ENCODE measurements at regions not wholly inside any gene's neighbourhood (a gene's known extent, or its start where the extent isn't known, plus 50 kb on each side); places are given as distances from the start of the nearest gene placed in this dataset.
A peak's percentile ranks its signal among the peaks of the same experiment; 100 is the strongest.

GRCh38 chr1:218735436-218736032, 390.4 kb downstream of the TGFB2 start:
- Histone ChIP-seq H3K9me3 (replicated peaks in 1 of 2; ENCODE audit: control insufficient read depth in 2 of 2, insufficient read depth in 1 of 2, low read depth in 1 of 2, low read length in 2 of 2) (peaks cover 0 to 2% of the 10 kb centered on the region in 2 donors), H3K79me1 (ENCODE audit: low read depth, low read length) (no peaks in the 10 kb centered on the region), H2AFZ (ENCODE audit: low read length) (no peak overlapping the region), H3K27ac (replicated peaks; ENCODE audit: low read length) (no peak overlapping the region), H3K14ac (ENCODE audit: low read length) (no peak overlapping the region), H3K9ac (ENCODE audit: low read depth, low read length, poor library complexity) (no peak overlapping the region), H4K91ac (ENCODE audit: low read depth, low read length, poor library complexity) (no peak overlapping the region), H3K4me1 (ENCODE audit: control insufficient read depth in 2 of 2, insufficient read depth in 1 of 2, low read depth in 1 of 2, low read length in 2 of 2) (no peaks in the 10 kb centered on the region), H2AK5ac (ENCODE audit: low read depth, low read length) (no peak overlapping the region), H2BK5ac (ENCODE audit: low read length) (no peak overlapping the region), H3K18ac (ENCODE audit: low read length) (no peak overlapping the region), H3K27me3 (ENCODE audit: control insufficient read depth in 3 of 3, insufficient read depth in 3 of 3, low read depth in 1 of 3, low read length in 3 of 3) (peaks cover 0 to 2% (median 0%) of the 10 kb centered on the region in 3 experiments), H2BK12ac (ENCODE audit: low read length) (no peak overlapping the region), H3K4me2 (ENCODE audit: insufficient read depth, low read length, poor library complexity, severe bottlenecking) (no peak overlapping the region), H3K36me3 (replicated peaks in 1 of 2; ENCODE audit: control insufficient read depth in 2 of 2, insufficient read depth in 2 of 2, low read length in 2 of 2) (no peaks in the 10 kb centered on the region), H3K4ac (ENCODE audit: low read length) (no peak overlapping the region), H2BK120ac (ENCODE audit: low read depth, low read length) (no peak overlapping the region), H3K4me3 (ENCODE audit: low read length in 2 of 2) (no peak overlapping the region), H4K8ac (ENCODE audit: low read depth, low read length) (no peak overlapping the region), H3K23ac (ENCODE audit: low read depth, low read length, poor library complexity) (no peak overlapping the region), H2BK15ac (ENCODE audit: low read length) (no peak overlapping the region)
- DNase-seq (ENCODE audit: low spot score) = no peak

- H3K4ac ChIP-seq (ENCODE audit: low read length) = no peak overlapping the region
- no peak overlapping the region for H3K27ac ChIP-seq (replicated peaks; ENCODE audit: low read length)
- H3K14ac ChIP-seq (ENCODE audit: low read length) = no peak overlapping the region
- H2BK15ac ChIP-seq (ENCODE audit: low read length) = no peak overlapping the region
- no peak for DNase-seq (ENCODE audit: low spot score)
- H3K9ac ChIP-seq (ENCODE audit: low read depth, low read length, poor library complexity) = no peak overlapping the region
- no peak overlapping the region for H2BK120ac ChIP-seq (ENCODE audit: low read depth, low read length)
- H2BK12ac ChIP-seq (ENCODE audit: low read length) = no peak overlapping the region
- H4K8ac ChIP-seq (ENCODE audit: low read depth, low read length) = no peak overlapping the region
- H2BK5ac ChIP-seq (ENCODE audit: low read length) = no peak overlapping the region
- no peak overlapping the region for H3K18ac ChIP-seq (ENCODE audit: low read length)
- no peaks in the 10 kb centered on the region for H3K27me3 ChIP-seq (ENCODE audit: control insufficient read depth in 3 of 3, insufficient read depth in 3 of 3, low read depth in 1 of 3, low read length in 3 of 3)
- peaks cover 0 to 2% of the 10 kb centered on the region in 2 donors for H3K9me3 ChIP-seq (replicated peaks in 1 of 2; ENCODE audit: control insufficient read depth in 2 of 2, insufficient read depth in 1 of 2, low read depth in 1 of 2, low read length in 2 of 2)
- H3K79me1 ChIP-seq (ENCODE audit: low read depth, low read length) = no peaks in the 10 kb centered on the region
- H3K36me3 ChIP-seq (replicated peaks in 1 of 2; ENCODE audit: control insufficient read depth in 2 of 2, insufficient read depth in 2 of 2, low read length in 2 of 2) = no peaks in the 10 kb centered on the region
- H3K4me2 ChIP-seq (ENCODE audit: insufficient read depth, low read length, poor library complexity, severe bottlenecking) = no peak overlapping the region
- H2AK5ac ChIP-seq (ENCODE audit: low read depth, low read length) = no peak overlapping the region
- no peak overlapping the region for H3K23ac ChIP-seq (ENCODE audit: low read depth, low read length, poor library complexity)
- no CpG with 5 or more reads among the region's 4 CpGs for WGBS, 2 donors (ENCODE audit: extremely low coverage in 2 of 2, insufficient read length in 2 of 2, insufficient replicate concordance in 1 of 2)
- H4K91ac ChIP-seq (ENCODE audit: low read depth, low read length, poor library complexity) = no peak overlapping the region
- H2AFZ ChIP-seq (ENCODE audit: low read length) = no peak overlapping the region
- H3K4me3 ChIP-seq (ENCODE audit: low read length in 2 of 2) = no peak overlapping the region
- H3K4me1 ChIP-seq (ENCODE audit: control insufficient read depth in 2 of 2, insufficient read depth in 1 of 2, low read depth in 1 of 2, low read length in 2 of 2) = no peaks in the 10 kb centered on the region
Measured at GRCh38 chr1:218739426-218739825, 394.3 kb downstream of the TGFB2 start.

DNA sequence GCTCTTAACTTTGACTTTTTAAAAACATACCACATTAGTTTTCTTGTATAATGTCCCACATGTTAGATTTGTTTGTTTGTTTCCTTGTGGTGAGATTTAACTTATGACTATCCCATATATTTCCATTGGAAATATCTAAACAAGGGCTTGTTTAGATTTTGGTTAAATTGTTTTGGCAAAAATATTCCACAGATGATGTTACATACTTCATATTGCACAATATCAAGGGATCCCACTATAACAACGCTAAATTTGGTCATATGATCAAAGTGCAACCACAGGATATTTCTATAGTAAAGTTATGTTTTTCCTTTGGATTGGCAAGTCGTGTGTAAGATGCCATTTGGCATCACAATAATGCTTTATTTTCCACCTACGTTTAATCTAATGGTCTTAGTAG, 396.7 kb downstream of the TGFB2 start:
- no peaks in the 10 kb centered on the region for H3K27me3 ChIP-seq (ENCODE audit: control insufficient read depth in 3 of 3, insufficient read depth in 3 of 3, low read depth in 1 of 3, low read length in 3 of 3)
- no CpG with 5 or more reads among the region's 3 CpGs for WGBS, 2 donors (ENCODE audit: extremely low coverage in 2 of 2, insufficient read length in 2 of 2, insufficient replicate concordance in 1 of 2)

GRCh38 chr1:218742467-218743262, 397.5 kb downstream of the TGFB2 start:
- Histone ChIP-seq H2BK15ac (ENCODE audit: low read length) (no peak overlapping the region), H2AK5ac (ENCODE audit: low read depth, low read length) (no peak overlapping the region)

More for the DNA sequence above, 396.7 kb downstream of the TGFB2 start:
- Histone ChIP-seq H3K27ac (replicated peaks; ENCODE audit: low read length) (no peak overlapping the region), H4K8ac (ENCODE audit: low read depth, low read length) (no peak overlapping the region), H2BK12ac (ENCODE audit: low read length) (no peak overlapping the region), H3K4me3 (ENCODE audit: low read length in 2 of 2) (no peak overlapping the region), H2AK5ac (ENCODE audit: low read depth, low read length) (no peak overlapping the region), H3K4ac (ENCODE audit: low read length) (no peak overlapping the region), H3K23ac (ENCODE audit: low read depth, low read length, poor library complexity) (no peak overlapping the region), H3K18ac (ENCODE audit: low read length) (no peak overlapping the region), H2AFZ (ENCODE audit: low read length) (no peak overlapping the region), H3K9me3 (replicated peaks in 1 of 2; ENCODE audit: control insufficient read depth in 2 of 2, insufficient read depth in 1 of 2, low read depth in 1 of 2, low read length in 2 of 2) (peaks cover 0 to 5% of the 10 kb centered on the region in 2 donors), H2BK15ac (ENCODE audit: low read length) (no peak overlapping the region), H3K9ac (ENCODE audit: low read depth, low read length, poor library complexity) (no peak overlapping the region), H3K36me3 (replicated peaks in 1 of 2; ENCODE audit: control insufficient read depth in 2 of 2, insufficient read depth in 2 of 2, low read length in 2 of 2) (no peaks in the 10 kb centered on the region), H3K4me2 (ENCODE audit: insufficient read depth, low read length, poor library complexity, severe bottlenecking) (no peak overlapping the region), H4K91ac (ENCODE audit: low read depth, low read length, poor library complexity) (no peak overlapping the region), H2BK120ac (ENCODE audit: low read depth, low read length) (no peak overlapping the region), H2BK5ac (ENCODE audit: low read length) (no peak overlapping the region), H3K79me1 (ENCODE audit: low read depth, low read length) (no peaks in the 10 kb centered on the region), H3K4me1 (ENCODE audit: control insufficient read depth in 2 of 2, insufficient read depth in 1 of 2, low read depth in 1 of 2, low read length in 2 of 2) (no peaks in the 10 kb centered on the region), H3K14ac (ENCODE audit: low read length) (no peak overlapping the region)
- no peak for DNase-seq (ENCODE audit: low spot score)

More at GRCh38 chr1:218742467-218743262, 397.5 kb downstream of the TGFB2 start:
- H4K91ac ChIP-seq (ENCODE audit: low read depth, low read length, poor library complexity) = no peak overlapping the region
- no CpG with 5 or more reads among the region's 6 CpGs for WGBS, 2 donors (ENCODE audit: extremely low coverage in 2 of 2, insufficient read length in 2 of 2, insufficient replicate concordance in 1 of 2)
- H3K4me3 ChIP-seq (ENCODE audit: low read length in 2 of 2) = no peak overlapping the region
- no peaks in the 10 kb centered on the region for H3K27me3 ChIP-seq (ENCODE audit: control insufficient read depth in 3 of 3, insufficient read depth in 3 of 3, low read depth in 1 of 3, low read length in 3 of 3)
- H4K8ac ChIP-seq (ENCODE audit: low read depth, low read length) = no peak overlapping the region
- H3K4me1 ChIP-seq (ENCODE audit: control insufficient read depth in 2 of 2, insufficient read depth in 1 of 2, low read depth in 1 of 2, low read length in 2 of 2) = no peaks in the 10 kb centered on the region
- no peak overlapping the region for H3K18ac ChIP-seq (ENCODE audit: low read length)
- H3K79me1 ChIP-seq (ENCODE audit: low read depth, low read length) = no peaks in the 10 kb centered on the region
- DNase-seq (ENCODE audit: low spot score) = no peak
- no peak overlapping the region for H3K23ac ChIP-seq (ENCODE audit: low read depth, low read length, poor library complexity)
- no peaks in the 10 kb centered on the region for H3K36me3 ChIP-seq (replicated peaks in 1 of 2; ENCODE audit: control insufficient read depth in 2 of 2, insufficient read depth in 2 of 2, low read length in 2 of 2)
- H3K27ac ChIP-seq (replicated peaks; ENCODE audit: low read length) = no peak overlapping the region
- H2BK120ac ChIP-seq (ENCODE audit: low read depth, low read length) = no peak overlapping the region
- no peak overlapping the region for H3K9ac ChIP-seq (ENCODE audit: low read depth, low read length, poor library complexity)
- H3K4ac ChIP-seq (ENCODE audit: low read length) = no peak overlapping the region
- no peak overlapping the region for H2BK12ac ChIP-seq (ENCODE audit: low read length)
- H3K14ac ChIP-seq (ENCODE audit: low read length) = no peak overlapping the region
- peak overlapping the region; percentile 32 for H2AFZ ChIP-seq (ENCODE audit: low read length)
- peaks cover 0 to 5% of the 10 kb centered on the region in 2 donors for H3K9me3 ChIP-seq (replicated peaks in 1 of 2; ENCODE audit: control insufficient read depth in 2 of 2, insufficient read depth in 1 of 2, low read depth in 1 of 2, low read length in 2 of 2)
- no peak overlapping the region for H3K4me2 ChIP-seq (ENCODE audit: insufficient read depth, low read length, poor library complexity, severe bottlenecking)
- H2BK5ac ChIP-seq (ENCODE audit: low read length) = no peak overlapping the region
